ENCODE measurements at regions not wholly inside any gene's neighbourhood (a gene's known extent, or its start where the extent isn't known, plus 50 kb on each side); places are given as distances from the start of the nearest gene placed in this dataset.

GRCh38 chr3:144638009-144638408 is 666.4 kb downstream of the DIPK2A start:
- TF ChIP-seq CTCF (IDR thresholded peaks at IDR 0.05; ENCODE audit: extremely low read depth, low read depth, low read length) = no peak
- no peak overlapping the region for H3K4me3 ChIP-seq (ENCODE audit: insufficient read depth, low read length)
- H3K36me3 ChIP-seq (ENCODE audit: insufficient read depth, low read length) = no peaks in the 10 kb centered on the region
- no peaks in the 10 kb centered on the region for H3K27me3 ChIP-seq (ENCODE audit: insufficient read depth, low read length)
- DNase-seq (ENCODE audit: insufficient read length, low spot score, missing footprints) = no peak
- no peak overlapping the region for H2AFZ ChIP-seq (ENCODE audit: low read length)
- no peak overlapping the region for H3K4me2 ChIP-seq (ENCODE audit: insufficient read depth, low read length)
- no peaks in the 10 kb centered on the region for H3K79me2 ChIP-seq (ENCODE audit: insufficient read depth, low read length)
- H3K4me1 ChIP-seq (ENCODE audit: insufficient read depth, low read length) = no peaks in the 10 kb centered on the region
- H3K9me3 ChIP-seq (ENCODE audit: low read depth, low read length) = no peaks in the 10 kb centered on the region
- no peak overlapping the region for H3K27ac ChIP-seq (ENCODE audit: low read depth, low read length)
- H4K20me1 ChIP-seq (ENCODE audit: insufficient read depth, low read length) = no peaks in the 10 kb centered on the region

GRCh38 chr3:144643771-144644198 is 672.2 kb downstream of the DIPK2A start:
- no peak for DNase-seq (ENCODE audit: insufficient read length, low spot score, missing footprints)

GRCh38 chr3:144645300-144645699 is 673.7 kb downstream of the DIPK2A start:
- TF ChIP-seq CTCF (IDR thresholded peaks at IDR 0.05; ENCODE audit: extremely low read depth, low read depth, low read length) = no peak
- Histone ChIP-seq H3K4me3 (ENCODE audit: insufficient read depth, low read length) (no peak overlapping the region), H3K27ac (ENCODE audit: low read depth, low read length) (no peak overlapping the region), H3K27me3 (ENCODE audit: insufficient read depth, low read length) (no peaks in the 10 kb centered on the region), H4K20me1 (ENCODE audit: insufficient read depth, low read length) (no peaks in the 10 kb centered on the region), H2AFZ (ENCODE audit: low read length) (no peak overlapping the region), H3K4me1 (ENCODE audit: insufficient read depth, low read length) (no peaks in the 10 kb centered on the region), H3K4me2 (ENCODE audit: insufficient read depth, low read length) (no peak overlapping the region), H3K9me3 (ENCODE audit: low read depth, low read length) (no peaks in the 10 kb centered on the region), H3K79me2 (ENCODE audit: insufficient read depth, low read length) (no peaks in the 10 kb centered on the region), H3K36me3 (ENCODE audit: insufficient read depth, low read length) (no peaks in the 10 kb centered on the region)
- DNase-seq (ENCODE audit: insufficient read length, low spot score, missing footprints) = no peak

More at GRCh38 chr3:144643771-144644198, 672.2 kb downstream of the DIPK2A start:
- Histone ChIP-seq H3K27ac (ENCODE audit: low read depth, low read length) (no peak overlapping the region), H4K20me1 (ENCODE audit: insufficient read depth, low read length) (no peaks in the 10 kb centered on the region), H3K4me3 (ENCODE audit: insufficient read depth, low read length) (no peak overlapping the region), H3K36me3 (ENCODE audit: insufficient read depth, low read length) (no peaks in the 10 kb centered on the region), H3K4me1 (ENCODE audit: insufficient read depth, low read length) (no peaks in the 10 kb centered on the region), H2AFZ (ENCODE audit: low read length) (no peak overlapping the region), H3K4me2 (ENCODE audit: insufficient read depth, low read length) (no peak overlapping the region), H3K79me2 (ENCODE audit: insufficient read depth, low read length) (no peaks in the 10 kb centered on the region), H3K9me3 (ENCODE audit: low read depth, low read length) (no peaks in the 10 kb centered on the region), H3K27me3 (ENCODE audit: insufficient read depth, low read length) (no peaks in the 10 kb centered on the region)
- TF ChIP-seq CTCF (IDR thresholded peaks at IDR 0.05; ENCODE audit: extremely low read depth, low read depth, low read length) = no peak

- no peak for TF ChIP-seq CTCF (IDR thresholded peaks at IDR 0.05; ENCODE audit: extremely low read depth, low read depth, low read length)
- Histone ChIP-seq H3K4me1 (ENCODE audit: insufficient read depth, low read length) (no peaks in the 10 kb centered on the region), H3K27me3 (ENCODE audit: insufficient read depth, low read length) (no peaks in the 10 kb centered on the region), H2AFZ (ENCODE audit: low read length) (no peak overlapping the region), H3K4me2 (ENCODE audit: insufficient read depth, low read length) (no peak overlapping the region), H4K20me1 (ENCODE audit: insufficient read depth, low read length) (no peaks in the 10 kb centered on the region), H3K4me3 (ENCODE audit: insufficient read depth, low read length) (no peak overlapping the region), H3K27ac (ENCODE audit: low read depth, low read length) (no peak overlapping the region), H3K36me3 (ENCODE audit: insufficient read depth, low read length) (no peaks in the 10 kb centered on the region), H3K79me2 (ENCODE audit: insufficient read depth, low read length) (no peaks in the 10 kb centered on the region), H3K9me3 (ENCODE audit: low read depth, low read length) (no peaks in the 10 kb centered on the region)
- DNase-seq (ENCODE audit: insufficient read length, low spot score, missing footprints) = no peak
These were observed 678.8 kb downstream of the DIPK2A start for GRCh38 chr3:144650380-144650779.

Data from osteoblast (primary cell).